Esophagus squamous epithelium (tissue), 5 donors: ENCODE measurements at regions not wholly inside any gene's neighbourhood (a gene's known extent, or its start where the extent isn't known, plus 50 kb on each side); places are given as distances from the start of the nearest gene placed in this dataset.

Source experiments
- DNase-seq: peaks from one replicate; lab custom pipeline; 2025; lab: John Stamatoyannopoulos, UW
- H3K27ac ChIP-seq, 4 donors: fragments of 200-600 bp; sonication (generic); one replicate each; pipeline ENCODE4 v1.5.1; 2016 to 2019; ENCODE audit warnings: mild to moderate bottlenecking in 1 of 4
- H3K27me3 ChIP-seq, 4 donors: fragments of 200-600 bp; sonication (generic); 1 replicate in 3 of 4; 2 replicates in 1 of 4; pipeline versions ENCODE4 v1.5.1 to v1.6.0; 2017 to 2021; ENCODE audit warnings: antibody characterized with exemption in 1 of 4
- H3K36me3 ChIP-seq, 3 donors: fragments of 200-600 bp; sonication (generic); one replicate each; pipeline ENCODE4 v1.5.1; 2016 to 2019
- H3K4me1 ChIP-seq, 3 donors: fragments of 200-600 bp; sonication (generic); one replicate each; pipeline ENCODE4 v1.5.1; 2017 to 2019
- H3K4me3 ChIP-seq, 4 donors: fragments of 200-600 bp; sonication (generic); 1 replicate in 3 of 4; 2 replicates in 1 of 4; pipeline ENCODE4 v1.5.1; 2016 to 2019; ENCODE audit warnings: mild to moderate bottlenecking in 2 of 4, moderate library complexity in 1 of 4
- H3K9me3 ChIP-seq, 3 donors: fragments of 200-600 bp; sonication (generic); one replicate each; pipeline ENCODE4 v1.5.1; 2016 to 2019
- CTCF ChIP-seq, 6 experiments: fragments of 450-650 bp in 4 of 6; fragments of 200-600 bp in 2 of 6; sonication (generic) in 2 of 6; IDR thresholded peaks; one replicate each; pipeline ENCODE4 v1.5.1; 2016 to 2019; ENCODE audit warnings: antibody characterized with exemption in 6 of 6, mild to moderate bottlenecking in 4 of 6, moderate library complexity in 4 of 6
- POLR2A ChIP-seq, 4 donors: fragments of 450-650 bp; IDR thresholded peaks; one replicate each; pipeline ENCODE4 v1.6.1; 2017; ENCODE audit warnings: antibody characterized with exemption in 4 of 4, mild to moderate bottlenecking in 4 of 4, moderate library complexity in 3 of 4
- WGBS, 2 donors: methylation state at CpG; one replicate each; pipeline ENCODE4 v1.1.5; 2018; 5-methylcytosine and 5-hydroxymethylcytosine counted together
- intact Hi-C: fragments of 100-400 bp; cut with DNase I; formaldehyde crosslinking; loops from one replicate; pipeline ENCODE4 v1.15.0; 2022
- donor health status: DM: yes; HTN: yes; CAD: no.

GRCh38 chr1:171429137-171429536 is 56.2 kb upstream of the PRRC2C start:
- H3K36me3 ChIP-seq: no peaks in the 10 kb centered on the region
- no peak overlapping the region for H3K27ac ChIP-seq
- H3K4me3 ChIP-seq: no peak overlapping the region
- H3K4me1 ChIP-seq: peaks cover 0 to 2% (median 0%) of the 10 kb centered on the region in 3 donors
- no peaks in the 10 kb centered on the region for H3K27me3 ChIP-seq
- intact Hi-C loops: no loop called here
- peaks cover 0 to 13% (median 0%) of the 10 kb centered on the region in 3 donors for H3K9me3 ChIP-seq
- no peak for TF ChIP-seq CTCF (IDR thresholded peaks at IDR 0.05)
- no peak for TF ChIP-seq POLR2A (IDR thresholded peaks at IDR 0.05)
- no peak for DNase-seq
- WGBS, 2 donors: 93 to 95% methylated on average over 6 of the region's 6 CpGs

- H3K4me1 ChIP-seq: peaks cover 0 to 16% (median 3%) of the 10 kb centered on the region in 3 donors
- WGBS, 2 donors: 78 to 96% methylated on average over 1 of the region's 2 CpGs
- no peaks in the 10 kb centered on the region for H3K27me3 ChIP-seq
- no peaks in the 10 kb centered on the region for H3K36me3 ChIP-seq
- no peak for DNase-seq
- no peak overlapping the region for H3K27ac ChIP-seq
- no peak for TF ChIP-seq CTCF (IDR thresholded peaks at IDR 0.05)
- TF ChIP-seq POLR2A (IDR thresholded peaks at IDR 0.05): no peak
- intact Hi-C loops: no loop called here
- no peak overlapping the region for H3K4me3 ChIP-seq
- H3K9me3 ChIP-seq: peaks cover 0 to 13% (median 0%) of the 10 kb centered on the region in 3 donors
These were observed 53.3 kb upstream of the PRRC2C start for GRCh38 chr1:171431994-171432393.

GRCh38 chr1:171432473-171432872 is 52.9 kb upstream of the PRRC2C start:
- TF ChIP-seq POLR2A (IDR thresholded peaks at IDR 0.05): no peak
- no peak for TF ChIP-seq CTCF (IDR thresholded peaks at IDR 0.05)
- DNase-seq: no peak
- no peak overlapping the region for H3K27ac ChIP-seq
- intact Hi-C loops: no loop called here
- no peaks in the 10 kb centered on the region for H3K27me3 ChIP-seq
- no peaks in the 10 kb centered on the region for H3K36me3 ChIP-seq
- 100% methylated on average over 1 of the region's 1 CpG for WGBS, 2 donors
- H3K4me3 ChIP-seq: no peak overlapping the region
- H3K9me3 ChIP-seq: peaks cover 0 to 13% (median 0%) of the 10 kb centered on the region in 3 donors
- peaks cover 0 to 16% (median 3%) of the 10 kb centered on the region in 3 donors for H3K4me1 ChIP-seq

GRCh38 chr1:171433451-171433850 is 51.9 kb upstream of the PRRC2C start:
- Histone ChIP-seq H3K4me3 (no peak overlapping the region), H3K9me3 (peaks cover 0 to 13% (median 0%) of the 10 kb centered on the region in 3 donors), H3K4me1 (peaks cover 0 to 17% (median 3%) of the 10 kb centered on the region in 3 donors), H3K27ac (no peak overlapping the region), H3K36me3 (no peaks in the 10 kb centered on the region), H3K27me3 (no peaks in the 10 kb centered on the region)
- intact Hi-C loops: no loop called here
- 41 to 50% methylated on average over 2 of the region's 2 CpGs for WGBS, 2 donors
- DNase-seq: no peak
- no peak for TF ChIP-seq POLR2A (IDR thresholded peaks at IDR 0.05)
- TF ChIP-seq CTCF (IDR thresholded peaks at IDR 0.05): no peak

- H3K4me3 ChIP-seq: peak overlapping the region in 2 of 4 donors; percentile 10 to 21
- 17 to 27% methylated on average over 9 of the region's 9 CpGs for WGBS, 2 donors
- intact Hi-C loops: no loop called here
- no peaks in the 10 kb centered on the region for H3K27me3 ChIP-seq
- peaks cover 0 to under 1% (median 0%) of the 10 kb centered on the region in 3 donors for H3K9me3 ChIP-seq
- no peaks in the 10 kb centered on the region for H3K36me3 ChIP-seq
- TF ChIP-seq POLR2A (IDR thresholded peaks at IDR 0.05) (no peak), CTCF (IDR thresholded peaks at IDR 0.05) (no peak)
- DNase-seq: no peak
- H3K27ac ChIP-seq: peak overlapping the region; percentile 54 to 76 (median 72)
- peaks cover 0 to 22% (median 3%) of the 10 kb centered on the region in 3 donors for H3K4me1 ChIP-seq
These were observed 50.5 kb upstream of the PRRC2C start for GRCh38 chr1:171434717-171435346.
